Germinal center (tissue), 1 donor: ENCODE measurements at regions not wholly inside any gene's neighbourhood (a gene's known extent, or its start where the extent isn't known, plus 50 kb on each side); places are given as distances from the start of the nearest gene placed in this dataset.

ENCODE experiments used
- DNase-seq: peaks from one replicate; pipeline ENCODE4 v3.0.0; 2012; ENCODE audit warnings: mixed read lengths, low spot score

DNA sequence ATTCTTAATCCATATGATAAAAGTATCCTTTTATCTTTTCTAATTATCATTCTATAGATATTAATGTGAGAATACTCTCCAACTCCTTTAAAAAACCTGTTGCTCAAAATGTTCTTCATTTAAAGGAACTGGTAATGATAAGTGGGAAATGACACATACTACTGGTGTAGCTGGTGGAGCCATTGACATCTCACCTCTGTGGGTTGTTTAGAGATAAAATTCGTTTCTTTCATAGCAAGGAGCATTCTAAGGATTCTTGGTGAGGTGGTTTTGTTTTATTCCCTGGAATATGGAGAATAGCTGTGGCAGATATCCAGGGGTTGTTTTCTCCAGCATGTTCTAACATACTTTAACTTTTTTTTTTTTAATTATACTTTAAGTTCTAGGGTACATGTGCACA, 299.8 kb upstream of the THBS1 start:
- no peak for DNase-seq

DNA sequence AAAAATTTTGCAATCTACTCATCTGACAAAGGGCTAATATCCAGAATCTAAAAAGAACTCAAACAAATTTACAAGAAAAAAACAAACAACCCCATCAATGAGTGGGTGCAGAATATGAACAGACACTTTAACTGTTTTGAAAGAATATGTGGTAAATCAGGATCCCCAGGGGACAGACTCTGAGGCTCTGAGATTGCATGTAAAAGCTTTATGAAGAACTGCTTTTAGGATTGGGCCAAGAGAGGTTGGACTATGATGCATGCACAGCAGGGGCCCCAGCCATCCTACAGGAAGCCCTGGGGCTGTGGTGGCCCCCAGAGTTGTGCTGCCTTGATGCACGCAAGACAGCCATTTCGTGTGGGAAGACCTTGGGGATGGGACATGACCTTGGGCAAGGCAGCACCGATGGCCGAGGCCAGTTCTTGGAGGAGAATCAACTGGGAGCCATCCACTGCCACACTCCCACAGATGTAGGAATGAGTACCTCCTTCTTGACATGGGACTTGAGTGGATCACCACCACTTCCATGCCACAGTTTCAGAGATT, 298.1 kb upstream of the THBS1 start:
- no peak for DNase-seq

DNA sequence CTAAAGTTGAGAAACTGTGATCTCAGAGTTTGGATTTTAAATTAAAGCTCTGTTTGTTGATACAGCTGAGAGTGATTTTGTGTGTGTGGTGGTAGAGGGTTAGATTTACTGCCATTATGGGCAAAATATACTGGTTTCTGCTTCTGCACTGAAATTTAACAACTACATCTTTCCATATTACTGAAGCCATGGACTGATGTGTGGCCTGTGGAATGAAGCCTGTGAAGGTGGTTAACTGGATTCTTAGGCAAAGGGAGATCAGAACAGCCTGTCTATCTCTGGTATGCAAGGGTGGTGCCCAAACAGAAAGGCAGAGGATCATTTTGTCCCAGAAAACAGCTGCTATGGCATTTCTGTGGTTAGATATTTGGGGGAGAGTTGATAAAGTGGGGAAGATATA, 297.3 kb upstream of the THBS1 start:
- no peak for DNase-seq

DNA sequence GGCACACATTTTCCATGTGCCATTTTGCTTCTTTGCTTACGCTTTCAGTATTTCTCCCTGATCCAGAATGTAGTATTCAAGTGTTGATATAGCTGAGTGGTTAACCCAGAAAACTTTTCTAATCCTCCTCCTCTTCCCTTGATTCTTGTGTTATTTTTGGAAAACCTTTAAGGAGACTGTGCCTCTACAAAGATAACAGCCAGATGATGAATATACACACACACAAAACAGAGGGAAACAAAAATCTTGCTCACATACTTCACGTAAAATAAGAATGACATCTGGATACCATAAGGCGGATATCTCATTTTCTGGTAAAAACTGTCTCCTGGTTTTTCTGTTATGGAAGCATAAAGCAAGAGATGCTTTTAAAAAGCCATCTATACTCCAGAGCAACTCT, 295.8 kb upstream of the THBS1 start:
- DNase-seq: no peak

DNA sequence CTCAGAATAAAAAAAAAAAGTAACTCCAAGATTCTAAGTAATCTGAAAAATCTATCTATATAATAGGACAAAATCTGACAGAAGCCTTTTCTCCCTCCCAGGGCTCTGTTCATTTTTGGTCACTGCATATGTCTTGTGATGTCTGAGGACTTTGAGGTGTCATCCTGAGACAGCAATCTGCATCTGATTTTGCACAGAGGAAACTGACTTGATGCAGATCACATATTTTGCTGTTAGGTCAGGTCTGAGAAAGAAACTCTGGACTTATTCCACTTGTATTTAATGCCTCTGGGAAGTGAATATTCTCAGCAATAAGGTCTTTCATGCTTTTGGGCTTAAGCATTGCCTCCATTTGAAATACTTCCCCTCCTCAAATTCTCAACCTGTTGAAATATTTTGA, 295.2 kb upstream of the THBS1 start:
- no peak for DNase-seq

DNA sequence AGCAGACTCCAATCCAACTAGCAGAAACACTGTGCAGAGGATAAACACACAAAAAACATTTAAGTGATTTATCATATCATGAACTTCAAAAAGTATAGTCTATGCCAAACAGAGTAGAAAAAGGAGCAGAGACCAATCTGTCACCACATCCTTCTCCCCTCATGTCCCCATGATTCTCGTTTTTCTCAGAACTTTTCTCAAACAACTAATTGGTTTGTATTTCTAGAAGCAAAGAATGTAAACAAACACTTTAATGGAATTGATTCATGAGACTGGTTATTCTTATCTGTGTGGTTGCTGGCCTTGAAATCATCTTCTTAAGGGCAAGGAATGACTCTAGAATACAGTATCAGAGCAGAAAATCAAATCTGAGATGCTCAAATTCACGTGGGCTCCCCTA, 294.2 kb upstream of the THBS1 start:
- no peak for DNase-seq

DNA sequence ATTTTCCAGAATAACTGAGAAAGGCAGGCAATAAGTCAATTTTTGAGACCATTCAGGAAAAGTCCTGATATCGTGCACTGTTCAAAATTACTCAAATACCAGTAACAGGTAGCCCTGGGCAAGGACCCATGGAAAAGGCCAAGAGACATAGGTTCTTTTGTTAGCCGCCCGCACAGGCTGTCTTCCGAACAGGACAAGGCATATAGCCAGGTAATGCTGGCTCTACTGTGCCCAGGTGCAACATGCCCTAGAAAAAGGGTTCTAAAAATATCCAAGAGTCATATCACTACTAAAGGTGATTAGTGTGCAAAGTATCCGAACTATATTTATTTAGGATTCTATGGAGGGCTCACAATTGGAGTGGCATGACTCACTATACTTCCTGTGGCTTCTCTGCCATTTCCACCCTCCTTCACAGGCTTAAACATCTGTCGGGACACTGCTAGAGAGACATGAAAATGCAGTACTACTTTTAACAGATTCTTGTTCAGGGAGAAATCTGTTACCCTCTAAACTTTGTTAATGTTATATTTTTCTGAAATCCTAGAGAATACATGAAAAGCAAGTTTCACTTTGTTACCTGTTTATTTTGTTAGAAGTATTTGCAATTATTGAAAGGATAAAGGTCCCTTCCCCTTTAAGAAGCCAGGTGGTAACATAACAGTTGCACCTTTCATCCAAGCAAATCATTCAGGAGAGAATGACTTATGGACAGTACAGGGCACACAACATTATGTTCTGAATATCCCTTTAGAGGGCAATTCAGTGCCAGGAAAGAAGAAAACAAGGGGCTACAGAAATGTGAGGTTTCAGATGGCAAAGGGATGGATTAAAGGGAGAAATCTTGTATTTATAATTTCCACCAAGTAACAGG, 293.3 kb upstream of the THBS1 start:
- no peak for DNase-seq

DNA sequence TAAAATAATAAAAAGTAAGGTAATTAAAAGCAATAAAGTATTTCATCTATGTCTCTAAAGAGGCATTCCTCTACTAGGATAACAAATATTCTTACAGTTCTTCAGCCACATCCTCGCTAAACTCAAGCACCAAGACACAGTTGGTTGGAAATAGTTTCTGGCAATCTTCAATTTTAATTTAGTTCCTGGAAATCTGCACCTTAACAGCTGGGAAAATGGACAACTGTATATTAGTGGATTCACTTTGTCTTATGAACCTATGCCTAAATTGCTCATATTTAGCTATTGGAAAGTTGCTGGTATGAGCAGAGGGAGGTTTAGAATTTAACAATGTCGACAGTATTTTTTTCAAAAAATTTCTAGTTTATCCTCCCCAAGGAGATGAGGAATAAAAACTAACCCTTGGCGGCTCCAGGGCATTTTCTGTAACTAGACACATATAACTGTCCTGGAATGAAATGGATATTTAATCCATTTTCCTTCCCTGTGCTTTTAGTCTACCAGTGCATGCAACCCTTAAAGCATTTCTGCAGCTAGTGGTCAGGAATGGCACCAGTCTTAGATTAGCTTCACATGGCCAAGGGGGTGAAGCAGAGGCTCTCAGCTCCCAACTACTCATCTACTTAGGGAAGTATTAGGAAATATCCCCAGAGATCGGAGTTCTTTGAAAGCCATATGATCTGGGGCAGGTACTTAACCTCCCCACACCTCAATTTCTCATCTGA, 290.0 kb upstream of the THBS1 start:
- DNase-seq: no peak

DNA sequence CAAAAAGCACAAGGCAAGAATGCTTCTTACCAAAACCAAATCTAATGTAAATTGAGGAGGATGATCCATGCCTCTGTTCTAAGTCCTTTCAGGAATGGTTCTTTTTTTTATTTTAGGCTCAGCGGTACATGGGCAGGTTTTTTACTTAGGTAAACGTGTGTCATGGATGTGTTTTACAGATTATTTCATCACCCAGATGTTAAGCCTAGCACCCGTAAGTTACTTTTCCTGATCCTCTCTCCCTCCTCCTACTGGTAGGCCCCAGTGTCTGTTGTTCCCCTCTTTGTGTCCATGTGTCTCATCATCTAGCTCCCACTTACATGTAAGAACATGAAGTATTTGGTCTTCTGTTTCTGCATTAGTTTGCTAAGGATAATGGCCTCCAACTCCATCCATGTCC, 289.2 kb upstream of the THBS1 start:
- DNase-seq: no peak

DNA sequence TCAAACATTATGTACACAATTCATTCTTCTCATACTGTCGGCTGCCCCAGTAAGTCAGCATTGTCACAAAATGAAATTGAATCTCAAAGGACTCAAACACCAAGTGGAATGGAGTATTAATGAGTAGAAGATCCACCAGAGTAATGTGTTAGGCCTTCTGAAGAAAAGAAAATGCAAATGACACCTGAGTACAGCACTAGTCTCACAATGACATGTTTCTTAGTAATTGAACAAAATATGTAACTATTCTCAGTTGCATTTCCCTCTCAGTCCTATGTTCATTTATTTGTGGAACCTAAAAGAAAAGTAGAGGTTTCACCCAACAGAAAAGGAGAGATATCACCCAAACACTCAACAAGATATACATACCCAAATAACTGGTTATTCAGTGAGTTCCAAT, 283.9 kb upstream of the THBS1 start:
- DNase-seq: no peak

DNA sequence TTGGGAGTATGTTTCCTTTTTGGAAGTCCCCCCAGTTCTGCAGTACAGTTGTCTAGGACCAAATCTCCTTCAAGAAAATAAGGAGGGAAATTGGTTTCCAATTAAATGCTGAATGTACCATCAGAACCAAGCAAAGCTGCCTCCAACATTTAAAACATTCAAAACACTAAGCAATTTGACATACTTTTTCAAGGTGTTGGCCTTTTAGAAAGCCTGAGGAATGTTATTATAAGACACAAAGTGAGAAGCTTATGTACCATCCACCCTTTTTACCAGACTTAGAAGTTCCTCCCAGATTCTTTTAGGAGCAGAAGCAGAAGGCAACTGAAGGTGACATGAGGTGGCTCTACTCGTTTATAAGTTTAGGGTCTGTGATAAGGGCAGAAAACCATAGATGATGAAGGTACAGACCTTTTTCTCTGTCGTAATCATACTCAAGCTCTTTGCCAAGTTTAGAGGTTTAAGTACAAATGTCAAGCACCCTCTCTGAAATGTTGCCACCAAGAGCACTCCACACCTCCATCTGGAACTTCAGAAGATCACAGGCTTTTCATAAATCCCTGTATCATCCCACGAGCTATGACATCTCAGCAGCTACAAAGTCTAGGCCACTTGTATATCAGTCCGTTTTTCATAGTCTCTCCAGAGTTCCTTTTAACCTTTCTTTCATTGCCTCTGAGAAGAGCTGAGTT, 282.5 kb upstream of the THBS1 start:
- no peak for DNase-seq

DNA sequence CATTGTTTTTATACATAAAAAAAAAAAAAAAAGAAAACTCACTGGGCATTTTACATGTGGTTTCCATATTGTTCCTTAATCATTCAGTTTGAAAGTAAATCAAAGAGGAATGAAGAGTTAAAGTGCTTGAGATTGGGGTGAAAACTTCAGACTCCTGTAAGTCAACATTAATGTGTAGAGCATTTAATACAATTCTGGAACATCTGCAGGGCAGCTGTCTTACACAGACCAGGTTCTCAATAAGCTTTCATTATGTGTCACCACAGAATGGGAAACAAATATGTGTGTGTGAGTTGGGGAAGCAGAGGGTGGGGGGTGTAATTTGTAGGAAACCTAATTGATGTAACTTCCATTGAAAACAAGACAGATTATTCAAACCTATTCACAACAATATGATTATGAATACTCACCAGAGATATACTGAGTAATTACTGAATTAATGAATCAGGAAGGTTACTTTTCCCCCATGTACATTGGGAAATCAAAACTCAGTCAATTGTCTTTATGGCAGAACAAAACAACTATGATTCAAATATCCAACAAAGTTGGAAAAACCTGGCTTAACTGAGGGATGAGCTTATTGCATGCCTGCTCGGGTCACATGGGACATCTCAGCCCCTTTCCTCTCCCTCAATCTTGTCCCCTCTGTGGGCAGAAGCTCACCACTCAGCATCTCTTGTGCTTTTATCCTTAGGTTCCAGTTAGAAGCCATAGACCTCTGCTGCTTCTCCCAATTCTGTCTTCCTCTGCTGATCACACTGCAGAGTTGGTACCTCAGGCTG, 281.2 kb upstream of the THBS1 start:
- no peak for DNase-seq

DNA sequence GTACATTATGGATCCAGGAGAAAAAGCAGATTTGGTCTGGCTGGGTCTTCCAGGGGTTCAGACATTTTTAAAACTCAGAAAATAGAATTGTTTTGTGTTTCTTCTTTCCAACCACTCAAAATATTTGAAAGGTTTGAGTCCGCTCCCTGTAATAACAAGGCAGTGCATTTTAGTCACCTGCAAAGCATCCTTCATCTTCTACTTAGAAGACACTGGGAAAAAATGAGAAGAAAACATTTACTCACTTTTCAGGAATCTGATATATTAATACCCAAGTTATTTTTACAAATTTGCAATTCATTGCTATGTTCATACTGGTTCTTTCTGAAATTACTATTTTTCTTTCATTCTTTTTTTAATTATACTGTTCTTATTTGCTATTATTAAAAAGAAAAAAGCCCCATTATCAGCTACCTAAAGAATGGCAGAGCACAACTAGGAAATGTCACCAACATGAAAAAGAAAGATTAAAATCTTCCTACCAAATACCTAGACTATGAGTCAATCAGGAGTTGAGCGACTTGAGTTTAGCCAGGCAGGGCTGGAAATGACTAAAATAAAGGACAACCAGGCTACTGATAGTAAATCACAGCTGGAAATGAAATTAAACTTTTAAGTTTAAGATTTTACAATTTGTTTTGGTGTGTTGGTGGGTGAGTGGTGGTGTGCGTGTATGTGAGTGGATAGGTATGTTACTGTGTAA, 280.3 kb upstream of the THBS1 start:
- no peak for DNase-seq

DNA sequence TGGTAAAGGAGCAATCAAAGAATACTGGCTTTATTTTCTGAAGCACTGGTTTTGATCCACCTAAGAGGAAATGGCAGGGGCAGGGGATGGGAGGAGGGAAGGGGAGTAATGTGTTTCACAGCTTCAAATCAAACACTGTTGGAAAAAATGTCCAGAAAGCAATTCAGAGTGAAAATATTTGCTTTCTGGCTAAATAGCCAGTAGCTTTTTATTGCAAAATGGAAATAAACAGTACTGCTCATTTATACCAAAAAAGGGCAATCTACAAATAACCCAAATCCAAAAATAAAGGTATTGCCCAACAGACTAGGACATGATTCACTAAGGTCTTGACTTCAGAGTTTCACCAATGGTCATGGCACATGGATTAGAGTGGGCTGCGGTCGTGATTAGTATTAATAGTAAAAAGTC, 279.3 kb upstream of the THBS1 start:
- DNase-seq: no peak

DNA sequence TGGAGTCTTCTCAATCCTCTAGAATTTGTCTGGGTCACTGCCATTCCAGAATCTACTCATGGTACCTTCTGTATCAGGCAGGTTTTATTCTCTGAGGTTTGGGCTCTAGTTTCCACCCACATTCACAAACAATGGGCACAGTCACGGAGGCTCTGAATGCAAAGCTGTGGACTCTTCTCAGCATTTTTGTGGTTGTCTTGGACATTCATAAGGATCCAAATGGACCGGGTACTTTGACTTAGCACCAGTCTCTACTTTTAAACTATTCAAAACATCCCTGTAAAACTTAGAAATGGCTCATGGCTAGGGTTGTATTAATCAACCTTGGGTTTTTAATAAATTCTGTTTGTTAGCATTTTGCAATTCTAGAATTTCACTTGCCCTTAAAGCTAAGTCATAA, 277.9 kb upstream of the THBS1 start:
- DNase-seq: no peak

DNA sequence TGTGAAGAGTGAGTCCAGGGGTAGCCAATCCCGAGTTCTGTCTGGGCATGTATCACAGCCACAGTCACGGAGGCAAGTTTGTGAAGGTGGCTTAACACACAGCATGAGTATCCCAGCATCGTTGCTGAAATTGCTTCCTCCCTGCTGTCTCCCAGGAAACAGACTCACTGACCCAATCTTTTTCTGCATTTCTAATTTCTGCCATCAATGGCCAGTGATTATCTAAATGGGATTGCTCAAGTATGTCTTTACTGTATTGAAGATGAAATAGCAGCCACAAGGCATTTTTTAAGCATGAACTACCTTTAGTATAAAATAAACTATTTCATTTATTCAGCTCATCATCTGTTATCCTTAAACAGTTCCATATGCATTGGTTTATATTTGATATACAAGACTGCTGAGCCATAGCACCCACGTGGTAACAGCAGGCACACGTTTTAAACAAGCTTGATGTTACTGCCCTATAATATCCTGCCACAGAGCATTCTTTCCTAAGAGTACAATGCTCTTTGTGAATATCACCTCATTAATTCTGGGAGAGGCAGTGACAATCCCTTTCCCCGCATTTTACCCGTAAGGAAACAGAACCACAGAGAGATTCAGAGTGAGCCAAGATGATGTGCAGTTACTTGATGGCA, 276.6 kb upstream of the THBS1 start:
- no peak for DNase-seq

DNA sequence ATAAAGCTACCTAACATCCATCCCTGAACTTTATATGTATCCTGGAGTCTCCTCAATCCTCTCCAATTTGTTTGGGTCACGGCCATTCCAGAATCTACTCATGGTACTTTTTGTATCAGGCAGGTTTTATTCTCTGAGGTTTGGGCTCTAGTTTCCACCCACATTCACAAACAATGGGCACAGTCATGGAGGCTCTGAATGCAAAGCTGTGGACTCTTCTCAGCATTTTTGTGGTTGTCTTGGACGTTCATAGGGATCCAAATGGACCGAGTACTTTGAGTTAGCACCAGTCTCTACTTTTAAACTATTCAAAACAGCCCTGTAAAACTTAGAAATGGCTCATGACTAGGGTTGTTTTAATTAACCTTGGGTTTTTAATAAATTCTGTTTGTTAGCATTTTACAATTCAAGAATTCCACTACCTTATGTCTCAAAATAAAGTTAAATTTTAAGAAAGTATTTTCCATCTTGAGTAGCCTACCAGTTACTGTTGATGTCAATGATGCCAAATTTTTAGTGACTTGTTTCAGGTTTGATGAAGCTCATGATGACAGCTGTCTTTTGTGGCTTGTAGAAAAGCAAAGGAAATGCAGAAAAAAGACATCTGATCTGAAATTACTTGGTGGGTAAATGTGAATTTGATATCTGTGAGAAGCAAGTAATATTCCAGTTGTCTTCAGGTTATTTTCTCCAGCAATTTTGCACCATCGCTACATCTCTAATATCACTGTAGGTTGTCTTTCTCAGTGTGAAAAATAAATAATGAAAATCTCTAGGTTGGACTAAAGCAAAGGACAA, 275.7 kb upstream of the THBS1 start:
- DNase-seq: no peak

DNA sequence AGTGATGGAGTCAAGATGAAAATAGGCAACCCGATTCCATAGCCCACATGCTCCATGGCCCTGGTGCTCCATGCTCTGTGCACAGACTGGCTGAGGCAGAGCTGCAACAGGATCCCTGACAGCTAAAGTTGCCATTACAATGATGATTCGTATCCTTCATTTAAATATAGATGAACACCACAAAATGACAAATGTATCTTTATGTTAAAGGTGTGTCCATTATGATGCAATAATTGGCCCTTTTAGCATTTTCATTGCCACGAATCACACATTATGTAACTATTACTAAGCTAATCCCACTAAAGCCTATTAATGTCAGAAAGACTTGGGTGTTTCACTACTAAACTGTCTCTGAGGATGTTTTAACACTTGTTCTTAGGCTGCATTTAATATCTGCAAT, 270.2 kb upstream of the THBS1 start:
- DNase-seq: no peak

DNA sequence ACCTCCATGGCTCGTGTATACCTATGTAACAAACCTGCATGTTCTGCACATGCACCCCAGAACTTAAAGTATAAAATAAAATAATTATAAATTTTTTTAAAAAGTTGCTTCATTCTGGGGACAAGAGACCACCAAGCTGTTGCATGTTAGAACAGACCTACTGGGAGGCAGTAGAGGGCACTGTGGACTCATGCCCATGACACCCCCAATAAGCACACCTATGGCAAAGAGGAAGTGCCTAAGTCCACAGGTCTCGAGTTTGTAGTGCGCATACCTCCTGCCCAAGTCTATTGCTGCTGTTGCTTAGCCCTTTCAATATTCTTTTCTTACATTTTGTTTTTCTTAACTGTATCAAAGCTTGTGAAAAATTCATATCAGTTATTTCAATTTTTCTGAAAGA, 267.9 kb upstream of the THBS1 start:
- no peak for DNase-seq

DNA sequence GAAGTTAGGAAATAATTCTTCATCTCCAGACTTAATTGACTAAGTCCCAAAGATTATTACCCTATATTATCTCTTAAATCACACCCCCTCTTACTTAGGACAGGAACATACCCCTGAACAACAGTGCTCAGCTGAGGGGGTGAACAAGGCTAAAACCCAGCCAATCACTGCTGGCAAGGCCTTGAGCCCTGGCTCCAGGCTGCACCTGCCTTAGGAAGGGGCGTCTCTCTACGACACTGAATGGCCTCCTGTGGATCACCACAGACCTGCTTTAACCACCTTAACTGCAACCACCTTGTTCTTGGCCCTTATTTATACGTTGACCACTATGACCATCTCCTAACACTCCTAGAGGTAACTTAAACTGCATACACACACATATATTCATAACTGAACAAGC, 267.4 kb upstream of the THBS1 start:
- DNase-seq: no peak
